GM23248 (cell line): ENCODE measurements at regions not wholly inside any gene's neighbourhood (a gene's known extent, or its start where the extent isn't known, plus 50 kb on each side); places are given as distances from the start of the nearest gene placed in this dataset.

Experiments used
- DNase-seq: peaks from one replicate; pipeline ENCODE4 v3.0.0-alpha.2; 2015
- H2AFZ ChIP-seq: fragments of 200-600 bp; sonication (generic); 2 replicates; pipeline ENCODE4 v1.6.1; 2016; ENCODE audit warnings: antibody characterized with exemption
- H3F3A ChIP-seq: fragments of 200-600 bp; sonication (generic); 2 replicates; pipeline ENCODE4 v1.6.1; 2016; ENCODE audit warnings: mild to moderate bottlenecking, antibody characterized with exemption, mixed run types; ENCODE audit not compliant: insufficient read depth
- H3K27ac ChIP-seq: fragments of 200-600 bp; sonication (generic); 2 replicates; pipeline ENCODE4 v1.5.1; 2016; ENCODE audit warnings: mild to moderate bottlenecking
- H3K27me3 ChIP-seq: fragments of 200-600 bp; sonication (generic); replicated peaks from 2 replicates; pipeline ENCODE4 v1.6.1; 2016; ENCODE audit warnings: mild to moderate bottlenecking; ENCODE audit not compliant: insufficient read depth
- H3K36me3 ChIP-seq: fragments of 200-600 bp; sonication (generic); 2 replicates; pipeline ENCODE4 v1.6.1; 2016; ENCODE audit warnings: low read depth, mild to moderate bottlenecking
- H3K4me1 ChIP-seq: fragments of 200-600 bp; sonication (generic); 2 replicates; pipeline ENCODE4 v1.6.1; 2016; ENCODE audit warnings: mild to moderate bottlenecking; ENCODE audit not compliant: insufficient read depth
- H3K4me2 ChIP-seq: fragments of 200-600 bp; sonication (generic); one replicate; pipeline ENCODE4 v1.6.1; 2016; ENCODE audit warnings: mild to moderate bottlenecking; ENCODE audit not compliant: unreplicated experiment
- H3K4me3 ChIP-seq: fragments of 200-600 bp; sonication (generic); 2 replicates; pipeline ENCODE4 v1.5.1; 2016; ENCODE audit warnings: mild to moderate bottlenecking
- H3K79me2 ChIP-seq: fragments of 200-600 bp; sonication (generic); 2 replicates; pipeline ENCODE4 v1.6.1; 2016; ENCODE audit warnings: mild to moderate bottlenecking; ENCODE audit not compliant: insufficient read depth
- H3K9ac ChIP-seq: fragments of 200-600 bp; sonication (generic); 2 replicates; pipeline ENCODE4 v1.6.1; 2016; ENCODE audit warnings: mild to moderate bottlenecking
- H3K9me2 ChIP-seq: fragments of 200-600 bp; sonication (generic); 2 replicates; pipeline ENCODE4 v1.6.1; 2016; ENCODE audit warnings: mixed run types, mild to moderate bottlenecking, moderate library complexity; ENCODE audit not compliant: insufficient read depth
- H3K9me3 ChIP-seq: fragments of 200-600 bp; sonication (generic); one replicate; pipeline ENCODE4 v1.6.1; 2017; ENCODE audit warnings: low read depth
- H4K20me1 ChIP-seq: fragments of 200-600 bp; sonication (generic); 2 replicates; pipeline ENCODE4 v1.6.0; 2016; ENCODE audit not compliant: insufficient read depth
- EZH2 ChIP-seq: fragments of 200-600 bp; sonication (generic); IDR thresholded peaks from 2 replicates; pipeline ENCODE4 v1.6.1; 2018; ENCODE audit warnings: antibody characterized with exemption, mild to moderate bottlenecking; ENCODE audit not compliant: insufficient read depth, poor library complexity, severe bottlenecking
- EZH2phosphoT487 ChIP-seq: fragments of 200-600 bp; sonication (generic); IDR thresholded peaks from 2 replicates; pipeline ENCODE4 v1.6.1; 2018; ENCODE audit warnings: antibody characterized with exemption, moderate library complexity, mild to moderate bottlenecking, low read depth; ENCODE audit not compliant: insufficient read depth
- WGBS, 2 experiments: methylation state at CpG; one replicate each; pipeline ENCODE4 v1.1.6; 2015 to 2017; ENCODE audit warnings: low lambda C conversion rate in 2 of 2, low coverage in 1 of 2; ENCODE audit errors: missing lambda C conversion rate in 2 of 2; 5-methylcytosine and 5-hydroxymethylcytosine counted together
- in situ Hi-C: fragments of 300-500 bp; cut with MboI; formaldehyde crosslinking; loops from 2 replicates; pipeline ENCODE4 v1.15.0; 2020

GRCh38 chr15:81484086-81484955 lies 110.3 kb upstream of the TMC3 start:
- Histone ChIP-seq H3K4me1 (no peaks in the 10 kb centered on the region), H3F3A (no peaks in the 10 kb centered on the region), H2AFZ (no peak overlapping the region; the same call in 1 of the 2 replicates), H3K9ac (no peak overlapping the region), H3K9me2 (no peaks in the 10 kb centered on the region), H3K27me3 (peaks cover 4% of the 10 kb centered on the region; the same call in 1 of the 2 replicates), H3K9me3 (no peaks in the 10 kb centered on the region), H3K27ac (no peak overlapping the region), H4K20me1 (no peaks in the 10 kb centered on the region), H3K4me2 (no peak overlapping the region), H3K4me3 (no peak overlapping the region), H3K36me3 (no peaks in the 10 kb centered on the region), H3K79me2 (no peaks in the 10 kb centered on the region)
- DNase-seq, result no peak
- in situ Hi-C loops, result loop anchor here (25.0 kb wide), 1 partner anchor 703 kb away; no protein-coding TSS in a partner anchor
- WGBS, 2 experiments, result 37 to 38% methylated on average over 12 of the region's 12 CpGs
- TF ChIP-seq EZH2 (no peak), EZH2phosphoT487 (no peak)

- H3K4me3 ChIP-seq, result no peak overlapping the region
- H3K27ac ChIP-seq, result no peak overlapping the region
- DNase-seq, result no peak
- no peaks in the 10 kb centered on the region for H3K36me3 ChIP-seq
- H3F3A ChIP-seq, result no peaks in the 10 kb centered on the region
- peaks cover 4% of the 10 kb centered on the region; the same call in 1 of the 2 replicates for H3K27me3 ChIP-seq
- H3K4me2 ChIP-seq, result no peak overlapping the region
- H3K9me3 ChIP-seq, result no peaks in the 10 kb centered on the region
- TF ChIP-seq EZH2phosphoT487, result no peak
- TF ChIP-seq EZH2, result no peak
- H3K79me2 ChIP-seq, result no peaks in the 10 kb centered on the region
- in situ Hi-C loops, result loop anchor here (25.0 kb wide), 1 partner anchor 704 kb away; no protein-coding TSS in a partner anchor
- H3K4me1 ChIP-seq, result no peaks in the 10 kb centered on the region
- H3K9me2 ChIP-seq, result no peaks in the 10 kb centered on the region
- H3K9ac ChIP-seq, result no peak overlapping the region
- H2AFZ ChIP-seq, result no peak overlapping the region
- WGBS, 2 experiments, result 91 to 99% methylated on average over 3 of the region's 3 CpGs
- no peaks in the 10 kb centered on the region for H4K20me1 ChIP-seq
Observed at GRCh38 chr15:81483496-81483895, 109.5 kb upstream of the TMC3 start.

- H3K4me3 ChIP-seq, result no peak overlapping the region
- H3K27me3 ChIP-seq, result 0 out of 2 replicates have a peak, but pooled peaks cover 4% of the 10 kb centered on the region
- no peaks in the 10 kb centered on the region for H4K20me1 ChIP-seq
- 71 to 75% methylated on average over 7 of the region's 7 CpGs for whole genome bisulfite sequencing, 2 experiments
- H3K27ac ChIP-seq, result no peak overlapping the region
- no peaks in the 10 kb centered on the region for H3K9me3 ChIP-seq
- H3K36me3 ChIP-seq, result no peaks in the 10 kb centered on the region
- H3K79me2 ChIP-seq, result no peaks in the 10 kb centered on the region
- no peak for DNase-seq
- no peak overlapping the region for H3K4me2 ChIP-seq
- no peaks in the 10 kb centered on the region for H3K4me1 ChIP-seq
- H3K9me2 ChIP-seq, result no peaks in the 10 kb centered on the region
- H3F3A ChIP-seq, result no peaks in the 10 kb centered on the region
- in situ Hi-C loops, result loop anchor here (25.0 kb wide), 1 partner anchor 706 kb away; no protein-coding TSS in a partner anchor
- no peak overlapping the region for H2AFZ ChIP-seq
- TF ChIP-seq EZH2phosphoT487 (no peak), EZH2 (no peak)
- H3K9ac ChIP-seq, result no peak overlapping the region
Observed at GRCh38 chr15:81481346-81481745, 107.3 kb upstream of the TMC3 start.

GRCh38 chr15:81480645-81481053 lies 106.6 kb upstream of the TMC3 start:
- peak; percentile 68 for DNase-seq
- Histone ChIP-seq H3F3A (no peaks in the 10 kb centered on the region), H3K36me3 (no peaks in the 10 kb centered on the region), H4K20me1 (no peaks in the 10 kb centered on the region), H3K4me3 (no peak overlapping the region), H3K4me1 (no peaks in the 10 kb centered on the region), H3K9me2 (no peaks in the 10 kb centered on the region), H3K27ac (no peak overlapping the region), H3K9ac (no peak overlapping the region), H3K9me3 (no peaks in the 10 kb centered on the region), H3K4me2 (no peak overlapping the region), H3K79me2 (no peaks in the 10 kb centered on the region), H2AFZ (no peak overlapping the region), H3K27me3 (0 out of 2 replicates have a peak, but pooled peaks cover 4% of the 10 kb centered on the region)
- in situ Hi-C loops, result loop anchor here (25.0 kb wide), 1 partner anchor 707 kb away; no protein-coding TSS in a partner anchor
- 45 to 47% methylated on average over 7 of the region's 7 CpGs for WGBS, 2 experiments
- TF ChIP-seq EZH2phosphoT487, result no peak
